22Rv1 (cell line): ENCODE measurements at regions not wholly inside any gene's neighbourhood (a gene's known extent, or its start where the extent isn't known, plus 50 kb on each side); places are given as distances from the start of the nearest gene placed in this dataset.

ENCODE experiments used
- H3K27ac ChIP-seq: fragments of 450-650 bp; 2 replicates; pipeline ENCODE4 v1.5.1; 2017
- CTCF ChIP-seq: fragments of 450-650 bp; IDR thresholded peaks from 2 replicates; pipeline ENCODE4 v1.5.1; 2017; ENCODE audit warnings: mild to moderate bottlenecking
- ZFX ChIP-seq: fragments of 450-650 bp; IDR thresholded peaks from 2 replicates; pipeline ENCODE4 v1.6.1; 2017; ENCODE audit warnings: antibody characterized with exemption, borderline replicate concordance

GRCh38 chr3:55244247-55244646 lies 242.9 kb downstream of the WNT5A start:
- H3K27ac ChIP-seq, result no peak overlapping the region
- TF ChIP-seq ZFX, result no peak
- TF ChIP-seq CTCF, result no peak

GRCh38 chr3:55243678-55244077 lies 243.4 kb downstream of the WNT5A start:
- no peak overlapping the region for H3K27ac ChIP-seq

GRCh38 chr3:55242921-55243320 lies 244.2 kb downstream of the WNT5A start:
- no peak overlapping the region for H3K27ac ChIP-seq
- TF ChIP-seq ZFX, result no peak
- no peak for TF ChIP-seq CTCF

More at GRCh38 chr3:55243678-55244077, 243.4 kb downstream of the WNT5A start:
- TF ChIP-seq CTCF (no peak), ZFX (no peak)

DNA sequence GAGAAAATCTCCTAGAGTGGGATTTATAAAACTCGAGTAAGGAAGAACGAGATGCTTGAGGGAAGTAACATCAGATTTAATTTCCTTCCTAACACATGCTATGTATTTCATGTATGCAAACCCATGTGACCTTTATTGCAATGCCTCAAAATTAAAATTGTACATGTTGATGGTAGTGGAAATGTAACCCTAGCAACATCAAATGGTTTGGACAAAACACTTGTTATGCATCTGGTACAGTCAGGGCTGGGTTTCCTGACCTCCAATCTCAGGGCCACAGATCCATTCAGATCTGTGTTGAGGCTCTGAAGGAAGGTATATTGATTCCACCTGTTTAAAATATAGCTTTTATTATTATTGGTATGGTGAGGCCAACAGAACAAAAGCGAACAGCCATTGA lies 246.0 kb downstream of the WNT5A start:
- no peak for TF ChIP-seq CTCF
- TF ChIP-seq ZFX, result no peak

DNA sequence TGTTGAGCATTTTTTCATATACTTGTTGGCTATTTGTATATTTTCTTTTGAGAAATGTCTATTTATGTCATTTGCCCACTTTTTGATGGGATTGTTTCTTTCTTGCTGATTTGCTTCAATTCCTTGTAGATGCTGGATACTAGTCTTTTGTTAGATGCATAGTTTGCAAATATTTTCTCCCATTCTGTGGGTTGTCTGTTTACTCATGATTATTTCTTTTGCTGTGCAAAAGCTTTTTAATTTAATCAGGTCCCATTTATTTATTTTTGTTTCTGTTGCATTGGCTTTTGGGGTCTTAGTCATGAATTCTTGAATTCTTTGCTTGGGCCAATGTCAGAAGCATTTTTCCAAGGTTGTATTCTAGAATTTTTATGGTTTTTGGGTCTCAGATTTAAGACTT lies 251.7 kb downstream of the WNT5A start:
- TF ChIP-seq ZFX, result no peak
- TF ChIP-seq CTCF, result no peak
- H3K27ac ChIP-seq, result no peak overlapping the region

More for the DNA sequence above, 246.0 kb downstream of the WNT5A start:
- H3K27ac ChIP-seq, result no peak overlapping the region

GRCh38 chr3:55226696-55227095 lies 260.4 kb downstream of the WNT5A start:
- TF ChIP-seq CTCF (no peak), ZFX (no peak)
- H3K27ac ChIP-seq, result no peak overlapping the region

GRCh38 chr3:55218577-55218976 lies 268.5 kb downstream of the WNT5A start:
- H3K27ac ChIP-seq, result no peak overlapping the region
- no peak for TF ChIP-seq CTCF
- no peak for TF ChIP-seq ZFX
